ENCODE measurements at regions not wholly inside any gene's neighbourhood (a gene's known extent, or its start where the extent isn't known, plus 50 kb on each side); places are given as distances from the start of the nearest gene placed in this dataset.

- Histone ChIP-seq H3K4me2 (ENCODE audit: low read depth, low read length, poor library complexity, severe bottlenecking) (no peak overlapping the region), H3K9me2 (replicated peaks; ENCODE audit: low read depth, low read length) (no peaks in the 10 kb centered on the region), H3K79me2 (ENCODE audit: insufficient read depth, low read length) (no peaks in the 10 kb centered on the region), H3K4me3 (ENCODE audit: low read length, poor library complexity, severe bottlenecking) (no peak overlapping the region), H4K20me1 (ENCODE audit: insufficient read depth, low read length, poor library complexity, severe bottlenecking) (no peaks in the 10 kb centered on the region), H3K9me3 (ENCODE audit: insufficient read depth, low read depth, low read length) (no peaks in the 10 kb centered on the region), H3K36me3 (ENCODE audit: insufficient read depth, low read length) (no peaks in the 10 kb centered on the region), H3K27me3 (ENCODE audit: insufficient read depth, low read length, poor library complexity, severe bottlenecking) (no peaks in the 10 kb centered on the region), H3K9ac (ENCODE audit: low read depth, low read length, poor library complexity, severe bottlenecking) (no peak overlapping the region), H3K4me1 (ENCODE audit: insufficient read depth, low read length, poor library complexity, severe bottlenecking) (no peaks in the 10 kb centered on the region), H2AFZ (ENCODE audit: low read length) (no peak overlapping the region), H3F3A (ENCODE audit: low read depth) (no peaks in the 10 kb centered on the region)
- no peak for TF ChIP-seq EZH2phosphoT487 (IDR thresholded peaks at IDR 0.05; ENCODE audit: borderline replicate concordance)
- TF ChIP-seq, protein P1, sequence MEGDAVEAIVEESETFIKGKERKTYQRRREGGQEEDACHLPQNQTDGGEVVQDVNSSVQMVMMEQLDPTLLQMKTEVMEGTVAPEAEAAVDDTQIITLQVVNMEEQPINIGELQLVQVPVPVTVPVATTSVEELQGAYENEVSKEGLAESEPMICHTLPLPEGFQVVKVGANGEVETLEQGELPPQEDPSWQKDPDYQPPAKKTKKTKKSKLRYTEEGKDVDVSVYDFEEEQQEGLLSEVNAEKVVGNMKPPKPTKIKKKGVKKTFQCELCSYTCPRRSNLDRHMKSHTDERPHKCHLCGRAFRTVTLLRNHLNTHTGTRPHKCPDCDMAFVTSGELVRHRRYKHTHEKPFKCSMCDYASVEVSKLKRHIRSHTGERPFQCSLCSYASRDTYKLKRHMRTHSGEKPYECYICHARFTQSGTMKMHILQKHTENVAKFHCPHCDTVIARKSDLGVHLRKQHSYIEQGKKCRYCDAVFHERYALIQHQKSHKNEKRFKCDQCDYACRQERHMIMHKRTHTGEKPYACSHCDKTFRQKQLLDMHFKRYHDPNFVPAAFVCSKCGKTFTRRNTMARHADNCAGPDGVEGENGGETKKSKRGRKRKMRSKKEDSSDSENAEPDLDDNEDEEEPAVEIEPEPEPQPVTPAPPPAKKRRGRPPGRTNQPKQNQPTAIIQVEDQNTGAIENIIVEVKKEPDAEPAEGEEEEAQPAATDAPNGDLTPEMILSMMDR (conservative IDR thresholded peaks at IDR 0.05; ENCODE audit: low read length) = no peak
These were observed 395.1 kb upstream of the PLSCR5 start for GRCh38 chr3:147000274-147000673.

DNA sequence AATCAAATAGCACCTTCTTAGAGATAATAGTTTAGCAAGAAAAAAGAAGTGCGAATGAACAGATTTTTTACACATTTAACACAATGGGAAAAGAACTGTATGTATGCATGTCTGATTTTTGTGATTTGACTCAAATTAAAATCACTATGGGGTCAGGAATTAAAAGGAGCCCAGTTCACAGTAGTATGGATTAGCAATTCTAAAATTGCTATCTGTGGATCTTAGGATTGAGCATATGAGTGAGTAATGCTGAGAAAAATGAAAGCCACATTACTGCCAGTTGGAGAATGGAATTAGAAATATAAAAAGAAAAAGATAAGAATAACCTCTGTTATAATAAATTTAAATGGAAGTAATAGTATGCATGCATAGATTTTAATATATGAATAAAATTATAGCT lies 386.8 kb upstream of the PLSCR5 start:
- H3K27me3 ChIP-seq (ENCODE audit: insufficient read depth, low read length, poor library complexity, severe bottlenecking) = no peaks in the 10 kb centered on the region
- TF ChIP-seq, protein P1 (conservative IDR thresholded peaks at IDR 0.05; ENCODE audit: low read length) = no peak
- no peak for TF ChIP-seq EZH2phosphoT487 (IDR thresholded peaks at IDR 0.05; ENCODE audit: borderline replicate concordance)
- H4K20me1 ChIP-seq (ENCODE audit: insufficient read depth, low read length, poor library complexity, severe bottlenecking) = no peaks in the 10 kb centered on the region
- H3K36me3 ChIP-seq (ENCODE audit: insufficient read depth, low read length) = no peaks in the 10 kb centered on the region
- H3K9me2 ChIP-seq (replicated peaks; ENCODE audit: low read depth, low read length) = no peaks in the 10 kb centered on the region
- H3K79me2 ChIP-seq (ENCODE audit: insufficient read depth, low read length) = no peaks in the 10 kb centered on the region
- H2AFZ ChIP-seq (ENCODE audit: low read length) = no peak overlapping the region
- H3K9me3 ChIP-seq (ENCODE audit: insufficient read depth, low read depth, low read length) = no peaks in the 10 kb centered on the region
- H3K9ac ChIP-seq (ENCODE audit: low read depth, low read length, poor library complexity, severe bottlenecking) = no peak overlapping the region
- no peaks in the 10 kb centered on the region for H3K4me1 ChIP-seq (ENCODE audit: insufficient read depth, low read length, poor library complexity, severe bottlenecking)
- H3F3A ChIP-seq (ENCODE audit: low read depth) = no peaks in the 10 kb centered on the region
- H3K4me2 ChIP-seq (ENCODE audit: low read depth, low read length, poor library complexity, severe bottlenecking) = no peak overlapping the region
- H3K4me3 ChIP-seq (ENCODE audit: low read length, poor library complexity, severe bottlenecking) = no peak overlapping the region

DNA sequence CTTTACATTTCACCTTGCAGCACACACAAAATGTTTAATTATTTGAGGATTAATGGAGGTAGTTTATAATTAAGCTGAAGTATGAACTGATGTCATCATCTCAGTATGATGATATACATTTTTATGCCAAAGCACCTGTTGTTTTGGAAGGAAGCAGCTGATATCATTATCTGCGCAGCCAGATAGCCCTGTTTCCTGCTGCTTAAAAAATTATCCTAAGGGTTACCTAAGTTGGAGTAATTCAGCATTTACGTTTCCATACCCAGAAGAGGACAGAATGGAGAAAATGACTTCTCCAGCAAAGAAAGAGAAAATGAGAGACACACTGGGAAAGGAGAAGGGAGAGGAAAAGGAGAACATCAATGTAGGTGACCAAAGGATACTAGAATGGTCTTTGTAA lies 370.3 kb upstream of the PLSCR5 start:
- Histone ChIP-seq H3K4me1 (ENCODE audit: insufficient read depth, low read length, poor library complexity, severe bottlenecking) (no peaks in the 10 kb centered on the region), H3K27me3 (ENCODE audit: insufficient read depth, low read length, poor library complexity, severe bottlenecking) (no peaks in the 10 kb centered on the region), H3K79me2 (ENCODE audit: insufficient read depth, low read length) (no peaks in the 10 kb centered on the region), H3K36me3 (ENCODE audit: insufficient read depth, low read length) (no peaks in the 10 kb centered on the region), H2AFZ (ENCODE audit: low read length) (no peak overlapping the region), H3K4me3 (ENCODE audit: low read length, poor library complexity, severe bottlenecking) (no peak overlapping the region), H3K9me3 (ENCODE audit: insufficient read depth, low read depth, low read length) (no peaks in the 10 kb centered on the region), H3K9ac (ENCODE audit: low read depth, low read length, poor library complexity, severe bottlenecking) (no peak overlapping the region), H3K4me2 (ENCODE audit: low read depth, low read length, poor library complexity, severe bottlenecking) (no peak overlapping the region), H3F3A (ENCODE audit: low read depth) (no peaks in the 10 kb centered on the region), H4K20me1 (ENCODE audit: insufficient read depth, low read length, poor library complexity, severe bottlenecking) (no peaks in the 10 kb centered on the region), H3K9me2 (replicated peaks; ENCODE audit: low read depth, low read length) (no peaks in the 10 kb centered on the region)
- TF ChIP-seq, protein P1 (conservative IDR thresholded peaks at IDR 0.05; ENCODE audit: low read length) = no peak
- no peak for TF ChIP-seq EZH2phosphoT487 (IDR thresholded peaks at IDR 0.05; ENCODE audit: borderline replicate concordance)
